T-helper 2 cell (primary cell): ENCODE measurements at regions not wholly inside any gene's neighbourhood (a gene's known extent, or its start where the extent isn't known, plus 50 kb on each side); places are given as distances from the start of the nearest gene placed in this dataset.
"Not testable (repeated sequence)": the region's sequence is repeated elsewhere in the genome, so short reads cannot be mapped to it uniquely, and the experiment has no call there.

Source experiments
- DNase-seq, 5 experiments: peaks; one replicate each; pipeline versions ENCODE4 v3.0.0 to v3.0.0-alpha.2; 2012 to 2022

- no peak for DNase-seq
Measured at GRCh38 chr3:27554706-27555105, 70.5 kb upstream of the SLC4A7 start.

GRCh38 chr3:27553886-27554540 is 69.8 kb upstream of the SLC4A7 start:
- DNase-seq: no peak

- DNase-seq: not testable (repeated sequence)
Measured at GRCh38 chr3:27552708-27553107, 68.5 kb upstream of the SLC4A7 start.

- DNase-seq: not testable (repeated sequence)
Measured at GRCh38 chr3:27551413-27551812, 67.2 kb upstream of the SLC4A7 start.

GRCh38 chr3:27545061-27545460 is 60.9 kb upstream of the SLC4A7 start:
- no peak for DNase-seq

- DNase-seq: no peak
Measured at GRCh38 chr3:27544372-27544865, 60.2 kb upstream of the SLC4A7 start.

- peak in 1 of 5 experiments; percentile 56 for DNase-seq
Measured at GRCh38 chr3:27542476-27542875, 58.3 kb upstream of the SLC4A7 start.

GRCh38 chr3:27540231-27540630 is 56.0 kb upstream of the SLC4A7 start:
- no peak for DNase-seq

GRCh38 chr3:27536491-27536890 is 52.3 kb upstream of the SLC4A7 start:
- no peak for DNase-seq

- no peak for DNase-seq
Measured at GRCh38 chr3:27535809-27536392, 51.7 kb upstream of the SLC4A7 start.

- DNase-seq: peak in 3 of 5 experiments; percentile 5 to 90 (median 19)
Measured at GRCh38 chr3:27533718-27534573, 49.8 kb upstream of the SLC4A7 start.
